ENCODE measurements at regions not wholly inside any gene's neighbourhood (a gene's known extent, or its start where the extent isn't known, plus 50 kb on each side); places are given as distances from the start of the nearest gene placed in this dataset.

DNA sequence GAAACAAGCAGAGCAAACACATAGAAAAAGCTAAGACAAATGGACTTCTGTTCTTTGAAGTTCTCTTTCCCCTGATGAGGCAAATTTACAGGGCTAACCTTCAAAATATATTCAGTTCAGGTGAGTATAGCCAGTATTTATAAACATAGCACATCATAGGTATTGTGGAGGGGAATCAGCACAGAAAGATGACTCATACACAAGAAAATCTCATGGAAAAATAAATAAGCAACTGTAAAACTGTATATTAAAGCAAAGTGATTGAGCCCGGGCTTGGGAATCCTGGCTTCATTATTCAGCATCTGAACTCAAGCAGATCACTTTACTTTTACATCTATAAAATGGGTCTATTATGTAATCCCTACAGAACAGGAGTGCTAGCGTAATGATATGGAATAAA is 173.5 kb upstream of the PAPPA start:
- TF ChIP-seq, protein P1, sequence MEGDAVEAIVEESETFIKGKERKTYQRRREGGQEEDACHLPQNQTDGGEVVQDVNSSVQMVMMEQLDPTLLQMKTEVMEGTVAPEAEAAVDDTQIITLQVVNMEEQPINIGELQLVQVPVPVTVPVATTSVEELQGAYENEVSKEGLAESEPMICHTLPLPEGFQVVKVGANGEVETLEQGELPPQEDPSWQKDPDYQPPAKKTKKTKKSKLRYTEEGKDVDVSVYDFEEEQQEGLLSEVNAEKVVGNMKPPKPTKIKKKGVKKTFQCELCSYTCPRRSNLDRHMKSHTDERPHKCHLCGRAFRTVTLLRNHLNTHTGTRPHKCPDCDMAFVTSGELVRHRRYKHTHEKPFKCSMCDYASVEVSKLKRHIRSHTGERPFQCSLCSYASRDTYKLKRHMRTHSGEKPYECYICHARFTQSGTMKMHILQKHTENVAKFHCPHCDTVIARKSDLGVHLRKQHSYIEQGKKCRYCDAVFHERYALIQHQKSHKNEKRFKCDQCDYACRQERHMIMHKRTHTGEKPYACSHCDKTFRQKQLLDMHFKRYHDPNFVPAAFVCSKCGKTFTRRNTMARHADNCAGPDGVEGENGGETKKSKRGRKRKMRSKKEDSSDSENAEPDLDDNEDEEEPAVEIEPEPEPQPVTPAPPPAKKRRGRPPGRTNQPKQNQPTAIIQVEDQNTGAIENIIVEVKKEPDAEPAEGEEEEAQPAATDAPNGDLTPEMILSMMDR (IDR thresholded peaks at IDR 0.05), result no peak
- no peak for TF ChIP-seq POLR2A (IDR thresholded peaks at IDR 0.05)
